SK-N-SH (cell line): ENCODE measurements at regions not wholly inside any gene's neighbourhood (a gene's known extent, or its start where the extent isn't known, plus 50 kb on each side); places are given as distances from the start of the nearest gene placed in this dataset.

Experiments used
- CTCF ChIA-PET: fragments of 300-600, 350-600 bp; formaldehyde crosslinking; extraction: SDS; loops from one replicate; lab custom pipeline; 2021; lab: Yijun Ruan, JAX
- POLR2A ChIA-PET: fragments of 350-600 bp; sonication (Branson Sonifier 250); formaldehyde crosslinking; extraction: SDS; loops from one replicate; lab custom pipeline; 2020; ENCODE audit warnings: antibody characterized with exemption, inconsistent platforms; lab: Yijun Ruan, JAX
- DNase-seq: peaks from one replicate; pipeline ENCODE4 v3.0.0; 2012
- H2AFZ ChIP-seq: fragments of 200-600 bp; sonication (generic); 2 replicates; pipeline ENCODE4 v1.8.1; 2016; ENCODE audit warnings: antibody characterized with exemption, mild to moderate bottlenecking, low read depth
- H3F3A ChIP-seq: fragments of 200-600 bp; sonication (generic); replicated peaks from 2 replicates; pipeline ENCODE3; 2016; ENCODE audit warnings: antibody characterized with exemption, mild to moderate bottlenecking; ENCODE audit not compliant: insufficient read depth
- H3K27ac ChIP-seq, 2 experiments: fragments of 200-500 bp in 1 of 2; fragments of 200-600 bp in 1 of 2; sonication (Bioruptor generic) in 1 of 2; sonication (generic), shearing (Covaris generic) in 1 of 2; 2 replicates each; pipeline versions ENCODE4 v1.5.1 to v1.6.1; 2014 to 2016; ENCODE audit warnings: low read depth in 2 of 2, inconsistent platforms in 1 of 2, low read length in 1 of 2, mild to moderate bottlenecking in 1 of 2, mixed read lengths in 1 of 2
- H3K27me3 ChIP-seq: fragments of 200-600 bp; sonication (generic), shearing (Covaris generic); 2 replicates; pipeline ENCODE4 v1.6.1; 2016; ENCODE audit warnings: mixed run types; ENCODE audit not compliant: insufficient read depth
- H3K36me3 ChIP-seq, 2 experiments: fragments of 200-500 bp in 1 of 2; fragments of 200-600 bp in 1 of 2; sonication (Bioruptor generic) in 1 of 2; sonication (generic) in 1 of 2; replicated peaks in 1 of 2; 2 replicates each; pipeline versions ENCODE3 to v1.5.1; 2014 to 2016; ENCODE audit warnings: low read length in 1 of 2, mild to moderate bottlenecking in 1 of 2; ENCODE audit not compliant: insufficient read depth in 2 of 2, control insufficient read depth in 1 of 2
- H3K4me1 ChIP-seq, 2 experiments: fragments of 200-500 bp in 1 of 2; fragments of 200-600 bp in 1 of 2; sonication (Bioruptor generic) in 1 of 2; sonication (generic), shearing (Covaris generic) in 1 of 2; 2 replicates each; pipeline versions ENCODE4 v1.5.1 to v1.6.1; 2014 to 2016; ENCODE audit warnings: low read depth in 1 of 2, low read length in 1 of 2, mixed run types in 1 of 2; ENCODE audit not compliant: insufficient read depth in 2 of 2, control insufficient read depth in 1 of 2
- H3K4me2 ChIP-seq: fragments of 200-600 bp; sonication (generic), shearing (Covaris generic); 2 replicates; pipeline ENCODE4 v1.6.1; 2017; ENCODE audit warnings: mixed run types
- H3K4me3 ChIP-seq, 2 experiments: fragments of 200-500 bp in 1 of 2; fragments of 200-600 bp in 1 of 2; sonication (Bioruptor generic) in 1 of 2; sonication (generic), shearing (Covaris generic) in 1 of 2; 2 replicates each; pipeline versions ENCODE4 v1.5.1 to v1.8.1; 2014 to 2016; ENCODE audit warnings: low read depth in 2 of 2, inconsistent platforms in 1 of 2, low read length in 1 of 2, mild to moderate bottlenecking in 1 of 2, mixed read lengths in 1 of 2, moderate library complexity in 1 of 2
- H3K79me2 ChIP-seq: fragments of 200-600 bp; sonication (generic); 2 replicates; pipeline ENCODE4 v1.8.1; 2017; ENCODE audit warnings: mild to moderate bottlenecking; ENCODE audit not compliant: insufficient read depth
- H3K9ac ChIP-seq: fragments of 200-600 bp; sonication (generic); 2 replicates; pipeline ENCODE4 v1.6.1; 2017; ENCODE audit warnings: mixed run types
- H3K9me2 ChIP-seq: fragments of 200-600 bp; sonication (generic); 2 replicates; pipeline ENCODE4 v1.6.1; 2017; ENCODE audit warnings: mixed run types
- H3K9me3 ChIP-seq: fragments of 200-600 bp; sonication (generic); 2 replicates; pipeline ENCODE4 v1.6.1; 2017; ENCODE audit warnings: mixed run types, mild to moderate bottlenecking, moderate library complexity
- H4K20me1 ChIP-seq: fragments of 200-600 bp; sonication (generic); 2 replicates; pipeline ENCODE4 v1.6.1; 2017; ENCODE audit warnings: mild to moderate bottlenecking, mixed run types; ENCODE audit not compliant: insufficient read depth
- ELF1 ChIP-seq: IDR thresholded peaks from 2 replicates; pipeline ENCODE4 v1.4.0; 2012
- EP300 ChIP-seq, 2 experiments: IDR thresholded peaks; 2 replicates each; pipeline versions ENCODE4 v1.4.0 to v1.6.1; 2012; ENCODE audit warnings: borderline replicate concordance in 1 of 2, low read depth in 1 of 2, low read length in 1 of 2
- EZH2phosphoT487 ChIP-seq: fragments of 200-600 bp; sonication (generic); IDR thresholded peaks from 2 replicates; pipeline ENCODE4 v1.6.1; 2017; ENCODE audit warnings: low read depth, mixed run types, mild to moderate bottlenecking, antibody characterized with exemption, moderate library complexity, borderline replicate concordance
- FOSL2 ChIP-seq: IDR thresholded peaks from 2 replicates; pipeline ENCODE4 v1.4.0; 2012; ENCODE audit warnings: low read depth, mild to moderate bottlenecking, moderate library complexity, borderline replicate concordance
- FOXM1 ChIP-seq: IDR thresholded peaks from 2 replicates; pipeline ENCODE4 v1.4.0; 2012; ENCODE audit warnings: low read depth, mild to moderate bottlenecking
- IRF3 ChIP-seq: fragments of 150-350 bp; IDR thresholded peaks from 2 replicates; pipeline ENCODE4 v1.6.1; 2016; ENCODE audit warnings: mild to moderate bottlenecking, low read depth, low read length
- MAX ChIP-seq: IDR thresholded peaks from 2 replicates; pipeline ENCODE4 v1.4.0; 2012; ENCODE audit warnings: low read depth
- NFIC ChIP-seq: IDR thresholded peaks from 2 replicates; pipeline ENCODE4 v1.4.0; 2012; ENCODE audit warnings: borderline replicate concordance
- NRF1 ChIP-seq: IDR thresholded peaks from 2 replicates; pipeline ENCODE4 v1.6.1; 2012; ENCODE audit warnings: low read depth, mild to moderate bottlenecking, low read length
- PBX3 ChIP-seq: IDR thresholded peaks from 2 replicates; pipeline ENCODE4; 2012
- POLR2AphosphoS5 ChIP-seq: IDR thresholded peaks from 2 replicates; pipeline ENCODE4 v1.6.1; 2012; ENCODE audit warnings: low read depth, low read length
- RAD21 ChIP-seq: IDR thresholded peaks from 2 replicates; pipeline ENCODE4 v1.6.1; 2012; ENCODE audit warnings: mild to moderate bottlenecking, low read length
- RCOR1 ChIP-seq: fragments of 150-350 bp; IDR thresholded peaks from 2 replicates; pipeline ENCODE4 v1.6.1; 2017; ENCODE audit warnings: antibody characterized with exemption, low read length
- REST ChIP-seq: IDR thresholded peaks from 2 replicates; pipeline ENCODE4 v1.6.1; 2012; ENCODE audit warnings: mild to moderate bottlenecking, low read depth, low read length, moderate library complexity
- RXRA ChIP-seq: IDR thresholded peaks from 2 replicates; pipeline ENCODE4 v1.4.0; 2012; ENCODE audit warnings: low read depth, mild to moderate bottlenecking, borderline replicate concordance
- TCF12 ChIP-seq: IDR thresholded peaks from 2 replicates; pipeline ENCODE4 v1.4.0; 2012
- TEAD4 ChIP-seq: IDR thresholded peaks from 2 replicates; pipeline ENCODE4 v1.4.0; 2012; ENCODE audit warnings: mild to moderate bottlenecking, borderline replicate concordance; ENCODE audit not compliant: insufficient read depth
- ZBTB33 ChIP-seq: IDR thresholded peaks from 2 replicates; pipeline ENCODE4 v1.4.0; 2012; ENCODE audit warnings: low read depth, borderline replicate concordance
- WGBS: methylation state at CpG from one replicate; pipeline ENCODE4 v1.1.6; 2017; ENCODE audit warnings: low lambda C conversion rate; 5-methylcytosine and 5-hydroxymethylcytosine counted together

- TF ChIP-seq IRF3 (no peak), NFIC (no peak), TCF12 (no peak), REST (no peak), RAD21 (no peak), FOSL2 (no peak), EP300 (IDR thresholded peaks at IDR 0.05; ENCODE audit: borderline replicate concordance in 1 of 2, low read depth in 1 of 2, low read length in 1 of 2) (no peak)
These were observed 466.6 kb upstream of the PHF14 start (continued) for GRCh38 chr7:10507032-10507431.

GRCh38 chr7:10521306-10521705 lies 452.4 kb upstream of the PHF14 start:
- Histone ChIP-seq H3F3A (no peaks in the 10 kb centered on the region), H3K4me1 (peaks cover 0 to 3% of the 10 kb centered on the region in 2 experiments; a peak in 1 of 4 replicates), H3K79me2 (no peaks in the 10 kb centered on the region), H3K4me3 (no peak overlapping the region), H2AFZ (no peak overlapping the region), H3K27ac (no peak overlapping the region), H3K9me2 (no peaks in the 10 kb centered on the region), H3K36me3 (no peaks in the 10 kb centered on the region), H4K20me1 (no peaks in the 10 kb centered on the region), H3K4me2 (no peak overlapping the region), H3K9me3 (0 out of 2 replicates have a peak, but pooled peaks cover 4% of the 10 kb centered on the region), H3K27me3 (no peaks in the 10 kb centered on the region), H3K9ac (no peak overlapping the region)
- no peak for DNase-seq
- CTCF ChIA-PET, result no interaction called here
- POLR2A ChIA-PET, result no interaction called here
- 17% methylated on average over 2 of the region's 2 CpGs for WGBS
- TF ChIP-seq RXRA, result no peak
- TF ChIP-seq RCOR1, result no peak
- TF ChIP-seq EZH2phosphoT487, result no peak
- no peak for TF ChIP-seq IRF3
- TF ChIP-seq MAX, result no peak
- TF ChIP-seq ZBTB33, result no peak
- no peak for TF ChIP-seq NRF1
- no peak for TF ChIP-seq PBX3
- TF ChIP-seq POLR2AphosphoS5, result no peak
- no peak for TF ChIP-seq ELF1
- no peak for TF ChIP-seq REST
- TF ChIP-seq FOSL2, result no peak
- no peak for TF ChIP-seq TEAD4
- no peak for TF ChIP-seq FOXM1
- TF ChIP-seq RAD21, result no peak
